ENCODE measurements at regions not wholly inside any gene's neighbourhood (a gene's known extent, or its start where the extent isn't known, plus 50 kb on each side); places are given as distances from the start of the nearest gene placed in this dataset.
A peak's percentile ranks its signal among the peaks of the same experiment; 100 is the strongest.

DNA sequence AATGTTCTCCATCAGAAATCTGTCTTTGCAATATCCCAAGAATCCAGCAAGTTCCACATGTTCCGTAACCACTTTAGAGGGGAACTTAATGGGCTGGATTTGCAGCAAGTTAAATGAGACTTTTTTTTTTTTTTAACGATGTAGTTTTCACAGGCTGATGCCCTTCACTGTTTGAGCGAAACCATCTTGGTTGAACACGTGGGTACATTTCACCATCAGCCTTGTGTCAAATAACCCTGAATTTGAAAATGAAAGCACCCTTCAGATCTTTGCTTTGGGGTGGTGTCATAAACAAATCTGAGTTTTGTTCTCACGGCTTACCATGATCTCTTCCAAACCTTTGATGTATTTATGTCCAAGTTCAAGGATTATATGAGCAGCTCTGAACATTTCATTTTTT, 73.7 kb upstream of the EXOC2 start:
- Histone ChIP-seq H3K27me3 (ENCODE audit: control insufficient read depth, insufficient read depth, low read length) (no peaks in the 10 kb centered on the region), H3K4me3 (replicated peaks in 1 of 4; ENCODE audit: control extremely low read depth in 1 of 4, insufficient read depth in 1 of 4, low read depth in 3 of 4, low read length in 4 of 4) (peak overlapping the region; percentile 28 to 49 (median 46)), H3K9me3 (ENCODE audit: control insufficient read depth, insufficient read depth, low read depth, low read length) (no peaks in the 10 kb centered on the region), H2AFZ (ENCODE audit: low read length) (peak overlapping the region; percentile 77), H3K4me2 (ENCODE audit: extremely low read depth, insufficient read depth, low read length) (peak overlapping the region; percentile 92), H3K9ac (ENCODE audit: insufficient read depth, low read length) (no peak overlapping the region), H3K36me3 (ENCODE audit: control insufficient read depth, insufficient read depth, low read length) (no peaks in the 10 kb centered on the region), H3K27ac (ENCODE audit: insufficient read depth, low read length) (no peak overlapping the region), H3K79me2 (ENCODE audit: control insufficient read depth, insufficient read depth, low read length) (no peaks in the 10 kb centered on the region), H4K20me1 (ENCODE audit: control insufficient read depth, extremely low read depth, insufficient read depth, low read length) (no peaks in the 10 kb centered on the region), H3K4me1 (ENCODE audit: control insufficient read depth, extremely low read depth, insufficient read depth, low read length) (peaks cover 2% of the 10 kb centered on the region)
- peak in 1 of 2 donors; percentile 74 for DNase-seq (ENCODE audit: low read depth in 2 of 2)
- no peak for TF ChIP-seq EZH2 (IDR thresholded peaks at IDR 0.05; ENCODE audit: low read length, missing control alignments)
- TF ChIP-seq, protein P1, sequence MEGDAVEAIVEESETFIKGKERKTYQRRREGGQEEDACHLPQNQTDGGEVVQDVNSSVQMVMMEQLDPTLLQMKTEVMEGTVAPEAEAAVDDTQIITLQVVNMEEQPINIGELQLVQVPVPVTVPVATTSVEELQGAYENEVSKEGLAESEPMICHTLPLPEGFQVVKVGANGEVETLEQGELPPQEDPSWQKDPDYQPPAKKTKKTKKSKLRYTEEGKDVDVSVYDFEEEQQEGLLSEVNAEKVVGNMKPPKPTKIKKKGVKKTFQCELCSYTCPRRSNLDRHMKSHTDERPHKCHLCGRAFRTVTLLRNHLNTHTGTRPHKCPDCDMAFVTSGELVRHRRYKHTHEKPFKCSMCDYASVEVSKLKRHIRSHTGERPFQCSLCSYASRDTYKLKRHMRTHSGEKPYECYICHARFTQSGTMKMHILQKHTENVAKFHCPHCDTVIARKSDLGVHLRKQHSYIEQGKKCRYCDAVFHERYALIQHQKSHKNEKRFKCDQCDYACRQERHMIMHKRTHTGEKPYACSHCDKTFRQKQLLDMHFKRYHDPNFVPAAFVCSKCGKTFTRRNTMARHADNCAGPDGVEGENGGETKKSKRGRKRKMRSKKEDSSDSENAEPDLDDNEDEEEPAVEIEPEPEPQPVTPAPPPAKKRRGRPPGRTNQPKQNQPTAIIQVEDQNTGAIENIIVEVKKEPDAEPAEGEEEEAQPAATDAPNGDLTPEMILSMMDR (conservative IDR thresholded peaks at IDR 0.05 in 1 of 2, IDR thresholded peaks at IDR 0.05 in 1 of 2; ENCODE audit: low read depth in 1 of 2, low read length in 2 of 2), result no peak

GRCh38 chr6:761997-762396, 69.1 kb upstream of the EXOC2 start:
- H2AFZ ChIP-seq (ENCODE audit: low read length), result no peak overlapping the region

DNA sequence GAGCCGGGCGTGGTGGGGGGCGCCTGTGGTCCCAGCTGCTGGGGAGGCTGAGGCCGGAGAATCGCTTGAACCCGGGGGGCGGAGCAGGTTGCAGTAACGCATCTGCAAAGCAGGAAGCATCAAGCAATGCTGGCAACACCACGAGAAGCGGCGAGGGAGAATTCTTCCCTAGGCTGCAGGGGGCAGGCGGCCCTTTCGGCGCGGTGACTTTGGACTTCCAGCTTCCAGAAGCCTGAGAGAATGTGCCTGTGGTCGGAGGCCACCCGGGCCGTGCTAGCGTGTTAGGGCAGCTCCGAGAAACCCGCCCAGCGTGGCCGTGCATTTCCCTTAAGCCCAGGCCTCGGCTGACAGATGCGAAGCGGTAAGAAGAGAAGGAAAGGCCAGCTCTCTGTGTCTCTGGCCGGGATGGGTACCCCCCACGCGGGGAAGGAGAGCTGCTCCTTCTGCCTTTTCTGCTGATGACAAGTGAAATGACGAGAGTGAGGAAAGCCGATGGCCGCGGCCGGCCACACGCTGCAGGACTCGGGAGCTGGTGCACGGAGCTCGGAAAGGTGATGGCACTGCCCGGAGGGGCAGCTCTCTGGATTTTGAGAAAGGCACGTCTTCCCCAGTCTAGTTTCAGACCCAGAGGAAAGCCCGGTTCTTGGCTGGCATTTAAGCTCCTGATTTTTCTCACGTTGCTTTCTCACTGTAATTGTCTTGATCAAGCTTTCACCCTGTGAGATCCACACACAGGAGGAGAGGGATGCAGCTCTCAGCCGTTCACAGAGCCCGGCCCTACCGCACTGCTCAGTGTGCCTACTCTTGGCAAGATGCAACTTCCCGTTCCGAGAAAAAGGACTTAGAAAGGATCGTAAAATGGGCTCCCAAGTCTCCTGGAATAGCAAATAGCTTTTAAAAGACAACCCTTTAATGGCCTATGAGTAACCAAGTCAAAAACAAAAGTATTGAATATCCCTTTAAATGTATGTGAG, 68.3 kb upstream of the EXOC2 start:
- Histone ChIP-seq H3K79me2 (ENCODE audit: control insufficient read depth, insufficient read depth, low read length) (no peaks in the 10 kb centered on the region), H3K9ac (ENCODE audit: insufficient read depth, low read length) (no peak overlapping the region), H3K36me3 (ENCODE audit: control insufficient read depth, insufficient read depth, low read length) (no peaks in the 10 kb centered on the region), H3K4me2 (ENCODE audit: extremely low read depth, insufficient read depth, low read length) (no peak overlapping the region), H3K27me3 (ENCODE audit: control insufficient read depth, insufficient read depth, low read length) (no peaks in the 10 kb centered on the region), H3K27ac (ENCODE audit: insufficient read depth, low read length) (no peak overlapping the region), H3K4me3 (replicated peaks in 1 of 4; ENCODE audit: control extremely low read depth in 1 of 4, insufficient read depth in 1 of 4, low read depth in 3 of 4, low read length in 4 of 4) (no peak overlapping the region), H3K9me3 (ENCODE audit: control insufficient read depth, insufficient read depth, low read depth, low read length) (no peaks in the 10 kb centered on the region), H2AFZ (ENCODE audit: low read length) (no peak overlapping the region), H4K20me1 (ENCODE audit: control insufficient read depth, extremely low read depth, insufficient read depth, low read length) (no peaks in the 10 kb centered on the region), H3K4me1 (ENCODE audit: control insufficient read depth, extremely low read depth, insufficient read depth, low read length) (no peaks in the 10 kb centered on the region)
- no peak for TF ChIP-seq EZH2 (IDR thresholded peaks at IDR 0.05; ENCODE audit: low read length, missing control alignments)
- TF ChIP-seq, protein P1 (conservative IDR thresholded peaks at IDR 0.05 in 1 of 2, IDR thresholded peaks at IDR 0.05 in 1 of 2; ENCODE audit: low read depth in 1 of 2, low read length in 2 of 2), result no peak
- DNase-seq (ENCODE audit: low read depth in 2 of 2), result no peak

More at GRCh38 chr6:761997-762396, 69.1 kb upstream of the EXOC2 start:
- TF ChIP-seq, protein P1 (conservative IDR thresholded peaks at IDR 0.05 in 1 of 2, IDR thresholded peaks at IDR 0.05 in 1 of 2; ENCODE audit: low read depth in 1 of 2, low read length in 2 of 2), result no peak
- no peak for TF ChIP-seq EZH2 (IDR thresholded peaks at IDR 0.05; ENCODE audit: low read length, missing control alignments)
- H3K27me3 ChIP-seq (ENCODE audit: control insufficient read depth, insufficient read depth, low read length), result no peaks in the 10 kb centered on the region
- H3K9ac ChIP-seq (ENCODE audit: insufficient read depth, low read length), result no peak overlapping the region
- no peaks in the 10 kb centered on the region for H3K79me2 ChIP-seq (ENCODE audit: control insufficient read depth, insufficient read depth, low read length)
- H3K9me3 ChIP-seq (ENCODE audit: control insufficient read depth, insufficient read depth, low read depth, low read length), result no peaks in the 10 kb centered on the region
- H3K36me3 ChIP-seq (ENCODE audit: control insufficient read depth, insufficient read depth, low read length), result no peaks in the 10 kb centered on the region
- DNase-seq (ENCODE audit: low read depth in 2 of 2), result no peak
- H3K4me3 ChIP-seq (replicated peaks in 1 of 4; ENCODE audit: control extremely low read depth in 1 of 4, insufficient read depth in 1 of 4, low read depth in 3 of 4, low read length in 4 of 4), result no peak overlapping the region
- H3K4me1 ChIP-seq (ENCODE audit: control insufficient read depth, extremely low read depth, insufficient read depth, low read length), result peaks cover 2% of the 10 kb centered on the region
- H4K20me1 ChIP-seq (ENCODE audit: control insufficient read depth, extremely low read depth, insufficient read depth, low read length), result no peaks in the 10 kb centered on the region
- H3K4me2 ChIP-seq (ENCODE audit: extremely low read depth, insufficient read depth, low read length), result peak overlapping the region; percentile 0
- H3K27ac ChIP-seq (ENCODE audit: insufficient read depth, low read length), result no peak overlapping the region
